ENCODE measurements at regions not wholly inside any gene's neighbourhood (a gene's known extent, or its start where the extent isn't known, plus 50 kb on each side); places are given as distances from the start of the nearest gene placed in this dataset.

GRCh38 chr6:122102026-122102425 is 297.4 kb upstream of the HSF2 start:
- no peak for TF ChIP-seq FOXK1 (CRISPR knock-in tag; IDR thresholded peaks at IDR 0.05; ENCODE audit: borderline replicate concordance, low read depth)
- no peak for TF ChIP-seq EZH2 (conservative IDR thresholded peaks at IDR 0.05; ENCODE audit: low read depth, low read length)
- TF ChIP-seq AGO2 (optimal IDR thresholded peaks at IDR 0.05; ENCODE audit: low read depth, low read length), result no peak
- no peak for TF ChIP-seq NCOA5 (CRISPR knock-in tag; IDR thresholded peaks at IDR 0.05)
